Epithelial cell of esophagus (primary cell): ENCODE measurements at regions not wholly inside any gene's neighbourhood (a gene's known extent, or its start where the extent isn't known, plus 50 kb on each side); places are given as distances from the start of the nearest gene placed in this dataset.
"Not testable (repeated sequence)": the region's sequence is repeated elsewhere in the genome, so short reads cannot be mapped to it uniquely, and the experiment has no call there.

Experiments
- DNase-seq: peaks from one replicate; pipeline ENCODE4 v3.0.0; 2010; ENCODE audit warnings: low read depth
- H3K4me3 ChIP-seq: 2 replicates; pipeline ENCODE4 v1.5.1; 2011; ENCODE audit warnings: mild to moderate bottlenecking, low read length, control low read depth
- CTCF ChIP-seq: IDR thresholded peaks from 2 replicates; pipeline ENCODE4 v1.5.1; 2011; ENCODE audit warnings: low read depth, mild to moderate bottlenecking, low read length, control low read depth, inconsistent platforms; ENCODE audit not compliant: insufficient read depth; ENCODE audit errors: missing control alignments

- not testable (repeated sequence) for H3K4me3 ChIP-seq, DNase-seq
These were observed 347.4 kb downstream of the MAGEE1 start for GRCh38 chrX:76774912-76775311.

- DNase-seq = peak; percentile 24
These were observed 368.8 kb downstream of the MAGEE1 start for GRCh38 chrX:76796311-76796710.

GRCh38 chrX:76802708-76803107 is 375.2 kb downstream of the MAGEE1 start:
- no peak for TF ChIP-seq CTCF

More at GRCh38 chrX:76796311-76796710, 368.8 kb downstream of the MAGEE1 start:
- H3K4me3 ChIP-seq = no peak overlapping the region
- TF ChIP-seq CTCF = no peak

GRCh38 chrX:76815754-76816153 is 388.2 kb downstream of the MAGEE1 start:
- no peak overlapping the region for H3K4me3 ChIP-seq
- no peak for TF ChIP-seq CTCF
- no peak for DNase-seq

More at GRCh38 chrX:76802708-76803107, 375.2 kb downstream of the MAGEE1 start:
- H3K4me3 ChIP-seq = no peak overlapping the region
- DNase-seq = peak; percentile 70

GRCh38 chrX:76817279-76817678 is 389.8 kb downstream of the MAGEE1 start:
- not testable (repeated sequence) for H3K4me3 ChIP-seq

GRCh38 chrX:76821276-76821675 is 393.8 kb downstream of the MAGEE1 start:
- no peak overlapping the region for H3K4me3 ChIP-seq
- DNase-seq = no peak
- TF ChIP-seq CTCF = no peak

More at GRCh38 chrX:76817279-76817678, 389.8 kb downstream of the MAGEE1 start:
- DNase-seq = not testable (repeated sequence)

GRCh38 chrX:76827672-76828071 is 400.2 kb downstream of the MAGEE1 start:
- DNase-seq = no peak
- TF ChIP-seq CTCF = no peak
- no peak overlapping the region for H3K4me3 ChIP-seq

- DNase-seq, H3K4me3 ChIP-seq: not testable (repeated sequence)
These were observed 413.4 kb downstream of the MAGEE1 start for GRCh38 chrX:76840902-76841301.

- no peak for DNase-seq
- TF ChIP-seq CTCF = no peak
- H3K4me3 ChIP-seq = no peak overlapping the region
These were observed 423.3 kb downstream of the MAGEE1 start for GRCh38 chrX:76850851-76851250.
